OCI-LY3 (cell line): ENCODE measurements at regions not wholly inside any gene's neighbourhood (a gene's known extent, or its start where the extent isn't known, plus 50 kb on each side); places are given as distances from the start of the nearest gene placed in this dataset.

Experiments
- H2AFZ ChIP-seq: fragments of 200-600, 300-600 bp; shearing (Covaris generic); 2 replicates; pipeline ENCODE4 v1.6.0; 2014; ENCODE audit warnings: antibody characterized with exemption, low read depth, low read length
- H3K27ac ChIP-seq: fragments of 200-600, 300-600 bp; sonication (generic); 2 replicates; pipeline ENCODE4 v1.5.1; 2014; ENCODE audit warnings: mild to moderate bottlenecking, low read length, moderate library complexity, mixed read lengths
- H3K27me3 ChIP-seq: fragments of 200-600, 300-600 bp; sonication (generic); 2 replicates; pipeline ENCODE4 v1.6.1; 2014; ENCODE audit warnings: low read depth, low read length, mixed read lengths
- H3K36me3 ChIP-seq: fragments of 200-600, 300-600 bp; sonication (generic); replicated peaks from 2 replicates; pipeline ENCODE3; 2014; ENCODE audit warnings: low read depth, low read length, mixed read lengths
- H3K4me1 ChIP-seq: fragments of 300-600, 200-600 bp; sonication (generic); 2 replicates; pipeline ENCODE4 v1.6.1; 2014; ENCODE audit warnings: low read length, mixed read lengths
- H3K4me2 ChIP-seq: fragments of 200-600, 300-600 bp; sonication (generic); 2 replicates; pipeline ENCODE4 v1.6.1; 2014; ENCODE audit warnings: low read length, mixed read lengths
- H3K4me3 ChIP-seq: fragments of 300-600, 200-600 bp; sonication (generic); 2 replicates; pipeline ENCODE4 v1.5.1; 2014; ENCODE audit warnings: antibody characterized with exemption, mild to moderate bottlenecking, low read length, moderate library complexity
- H3K79me2 ChIP-seq: fragments of 300-600, 200-600 bp; shearing (Covaris generic); 2 replicates; pipeline ENCODE4 v1.6.1; 2014; ENCODE audit warnings: mild to moderate bottlenecking, low read length, mixed read lengths
- H3K9ac ChIP-seq: fragments of 300-600, 200-600 bp; shearing (Covaris generic); 2 replicates; pipeline ENCODE4 v1.6.0; 2014; ENCODE audit warnings: mild to moderate bottlenecking, low read length, moderate library complexity
- H3K9me3 ChIP-seq: fragments of 200-600, 300-600 bp; shearing (Covaris generic); 2 replicates; pipeline ENCODE4 v1.6.1; 2014; ENCODE audit warnings: low read length, mixed read lengths; ENCODE audit not compliant: insufficient read depth
- H4K20me1 ChIP-seq: fragments of 200-600, 300-600 bp; sonication (generic); 2 replicates; pipeline ENCODE4 v1.6.1; 2016; ENCODE audit warnings: low read length, mixed read lengths; ENCODE audit not compliant: insufficient read depth
- EZH2phosphoT487 ChIP-seq: fragments of 200-600 bp; shearing (Covaris generic); IDR thresholded peaks from 2 replicates; pipeline ENCODE4 v1.6.1; 2018; ENCODE audit warnings: antibody characterized with exemption, mixed run types, low read depth
- TF ChIP-seq, protein P1 (sequence below): fragments of 200-600, 300-600 bp; sonication (generic); IDR thresholded peaks from 2 replicates; pipeline ENCODE4 v1.5.1; 2014; ENCODE audit warnings: antibody characterized with exemption, low read length, low read depth

DNA sequence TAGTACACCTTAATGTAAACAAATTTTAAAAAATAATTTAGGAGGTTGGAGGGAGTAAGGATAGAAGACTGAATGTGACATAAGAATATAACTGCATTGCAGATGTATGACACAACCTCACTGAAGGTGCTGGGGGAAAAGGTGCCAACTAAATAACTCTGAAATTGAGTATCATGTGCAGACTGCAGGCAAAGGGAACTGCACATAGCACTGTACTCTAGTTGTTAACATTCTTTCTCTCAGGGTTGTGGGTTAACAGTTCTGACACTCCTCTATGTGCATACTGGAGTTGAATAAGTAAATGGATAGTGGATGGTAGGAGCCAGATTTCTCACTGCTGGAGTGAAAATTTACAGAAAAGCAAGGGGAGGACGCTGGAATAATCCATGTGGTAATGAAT is 451.9 kb upstream of the CDH4 start:
- no peak overlapping the region for H2AFZ ChIP-seq
- no peaks in the 10 kb centered on the region; the same call in 1 of the 2 replicates for H4K20me1 ChIP-seq
- no peak overlapping the region for H3K4me2 ChIP-seq
- H3K4me3 ChIP-seq, result no peak overlapping the region
- H3K9me3 ChIP-seq, result no peaks in the 10 kb centered on the region
- no peaks in the 10 kb centered on the region for H3K4me1 ChIP-seq
- no peak overlapping the region for H3K9ac ChIP-seq
- no peak overlapping the region for H3K27ac ChIP-seq
- H3K27me3 ChIP-seq, result peaks cover 19% of the 10 kb centered on the region; the same call in 1 of the 2 replicates
- no peaks in the 10 kb centered on the region for H3K36me3 ChIP-seq
- TF ChIP-seq EZH2phosphoT487, result no peak
- TF ChIP-seq, protein P1, sequence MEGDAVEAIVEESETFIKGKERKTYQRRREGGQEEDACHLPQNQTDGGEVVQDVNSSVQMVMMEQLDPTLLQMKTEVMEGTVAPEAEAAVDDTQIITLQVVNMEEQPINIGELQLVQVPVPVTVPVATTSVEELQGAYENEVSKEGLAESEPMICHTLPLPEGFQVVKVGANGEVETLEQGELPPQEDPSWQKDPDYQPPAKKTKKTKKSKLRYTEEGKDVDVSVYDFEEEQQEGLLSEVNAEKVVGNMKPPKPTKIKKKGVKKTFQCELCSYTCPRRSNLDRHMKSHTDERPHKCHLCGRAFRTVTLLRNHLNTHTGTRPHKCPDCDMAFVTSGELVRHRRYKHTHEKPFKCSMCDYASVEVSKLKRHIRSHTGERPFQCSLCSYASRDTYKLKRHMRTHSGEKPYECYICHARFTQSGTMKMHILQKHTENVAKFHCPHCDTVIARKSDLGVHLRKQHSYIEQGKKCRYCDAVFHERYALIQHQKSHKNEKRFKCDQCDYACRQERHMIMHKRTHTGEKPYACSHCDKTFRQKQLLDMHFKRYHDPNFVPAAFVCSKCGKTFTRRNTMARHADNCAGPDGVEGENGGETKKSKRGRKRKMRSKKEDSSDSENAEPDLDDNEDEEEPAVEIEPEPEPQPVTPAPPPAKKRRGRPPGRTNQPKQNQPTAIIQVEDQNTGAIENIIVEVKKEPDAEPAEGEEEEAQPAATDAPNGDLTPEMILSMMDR, result no peak
- no peaks in the 10 kb centered on the region for H3K79me2 ChIP-seq

DNA sequence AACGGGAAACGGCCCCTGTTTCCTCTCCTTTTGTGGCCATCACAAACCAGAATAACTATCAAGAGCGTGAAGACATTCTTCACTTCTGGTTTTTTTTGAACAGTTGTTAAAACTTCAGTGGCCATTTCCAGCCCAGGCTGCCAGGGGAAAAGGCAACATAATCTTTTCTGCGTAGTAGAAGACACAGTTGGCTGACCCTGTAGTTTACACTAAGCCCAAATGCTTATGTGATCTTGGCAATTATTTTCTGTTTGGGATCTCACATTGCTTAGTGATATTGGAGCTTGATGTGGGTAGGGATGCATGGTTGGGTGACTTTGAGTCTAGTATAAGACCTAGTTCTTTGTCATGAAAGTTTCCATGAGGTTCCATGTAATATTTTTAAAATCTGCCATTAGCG is 449.4 kb upstream of the CDH4 start:
- no peak overlapping the region for H3K4me2 ChIP-seq
- no peak for TF ChIP-seq EZH2phosphoT487
- TF ChIP-seq, protein P1, result no peak

DNA sequence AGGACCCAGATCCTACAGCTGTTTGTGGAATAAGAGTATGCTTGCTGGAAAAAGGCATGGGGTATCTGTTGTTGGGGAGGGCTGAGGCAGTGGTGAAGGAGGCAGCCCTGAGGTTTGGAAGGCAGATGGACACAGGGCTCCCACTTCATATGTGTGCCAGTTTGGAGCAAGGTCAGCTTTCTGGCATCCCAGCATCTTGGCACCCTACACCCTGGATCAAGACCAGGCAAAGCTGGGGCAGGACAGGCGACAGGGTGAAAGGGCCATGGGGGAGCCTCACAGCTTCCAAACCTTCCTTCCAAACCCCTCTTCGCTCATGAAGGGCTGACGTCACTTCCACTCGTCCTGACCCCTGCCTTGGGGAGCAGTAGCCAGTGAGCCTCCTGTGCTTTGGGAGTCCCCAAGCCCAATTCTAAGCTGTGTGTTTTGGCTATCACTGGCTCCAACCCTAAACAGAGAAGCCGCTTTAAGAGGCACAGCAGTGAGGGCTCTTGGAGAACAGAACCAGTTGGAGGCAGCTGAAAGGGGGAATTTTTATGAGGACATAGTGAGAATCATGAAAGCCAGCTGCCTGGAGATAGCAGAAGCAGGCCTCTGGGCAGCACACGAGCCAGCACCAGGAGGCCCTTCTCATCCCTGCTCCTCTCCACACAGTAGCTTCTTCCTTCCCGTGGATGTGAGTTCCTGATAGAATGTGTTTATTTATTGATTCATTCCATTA is 448.6 kb upstream of the CDH4 start:
- no peak for TF ChIP-seq EZH2phosphoT487
- TF ChIP-seq, protein P1, result no peak
- H4K20me1 ChIP-seq, result no peaks in the 10 kb centered on the region
- no peak overlapping the region for H3K27ac ChIP-seq
- no peaks in the 10 kb centered on the region for H3K79me2 ChIP-seq
- H3K9me3 ChIP-seq, result no peaks in the 10 kb centered on the region
- no peaks in the 10 kb centered on the region for H3K36me3 ChIP-seq
- no peak overlapping the region for H3K9ac ChIP-seq
- H3K4me3 ChIP-seq, result no peak overlapping the region
- no peak overlapping the region for H2AFZ ChIP-seq
- no peak overlapping the region for H3K4me2 ChIP-seq
- peaks cover 15% of the 10 kb centered on the region; the same call in 1 of the 2 replicates for H3K27me3 ChIP-seq
- no peaks in the 10 kb centered on the region for H3K4me1 ChIP-seq

More for the DNA sequence above, 449.4 kb upstream of the CDH4 start:
- H3K27me3 ChIP-seq, result peaks cover 15% of the 10 kb centered on the region; the same call in 1 of the 2 replicates
- no peak overlapping the region for H3K9ac ChIP-seq
- H3K79me2 ChIP-seq, result no peaks in the 10 kb centered on the region
- H4K20me1 ChIP-seq, result no peaks in the 10 kb centered on the region
- H3K36me3 ChIP-seq, result no peaks in the 10 kb centered on the region
- no peak overlapping the region for H2AFZ ChIP-seq
- no peaks in the 10 kb centered on the region for H3K4me1 ChIP-seq
- no peak overlapping the region for H3K4me3 ChIP-seq
- H3K27ac ChIP-seq, result no peak overlapping the region
- no peaks in the 10 kb centered on the region for H3K9me3 ChIP-seq

DNA sequence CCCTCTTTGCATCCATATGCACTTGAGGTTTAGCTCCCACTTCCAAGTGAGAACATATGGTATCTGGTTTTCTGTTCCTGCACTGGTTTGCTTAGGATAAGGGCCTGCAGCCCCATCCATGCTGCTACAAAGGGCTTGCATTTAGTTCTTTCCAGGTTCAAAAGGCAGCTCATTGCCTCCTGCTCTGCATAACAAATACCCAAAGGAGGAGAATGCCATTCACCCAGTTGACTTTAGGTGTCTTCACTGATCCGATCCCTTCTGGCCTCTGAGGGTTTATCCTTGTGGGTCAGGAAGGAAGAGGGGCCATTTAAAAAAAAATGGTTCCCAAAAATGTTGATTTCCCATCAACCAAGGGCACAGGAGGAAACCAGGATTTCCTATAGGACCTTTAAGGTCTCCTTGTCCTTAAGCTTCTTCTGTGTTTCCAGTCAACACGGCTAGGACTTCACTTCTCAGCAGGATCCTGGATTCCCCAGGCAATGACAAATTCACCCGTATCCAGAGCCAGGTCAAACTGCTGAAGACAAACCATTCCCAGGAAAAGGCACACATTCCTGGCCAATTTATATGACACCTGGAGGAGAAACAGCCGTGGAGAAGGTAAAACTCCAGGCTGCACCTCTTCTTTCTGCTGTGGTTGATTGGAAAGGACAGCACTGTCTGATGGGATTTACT is 447.7 kb upstream of the CDH4 start:
- Histone ChIP-seq H3K36me3 (no peaks in the 10 kb centered on the region), H3K27ac (no peak overlapping the region), H3K9me3 (no peaks in the 10 kb centered on the region), H3K79me2 (no peaks in the 10 kb centered on the region), H3K9ac (no peak overlapping the region), H3K4me3 (no peak overlapping the region), H3K27me3 (peaks cover 15% of the 10 kb centered on the region; the same call in 1 of the 2 replicates), H3K4me1 (no peaks in the 10 kb centered on the region), H4K20me1 (no peaks in the 10 kb centered on the region), H3K4me2 (no peak overlapping the region), H2AFZ (no peak overlapping the region)
- TF ChIP-seq, protein P1, result no peak
- no peak for TF ChIP-seq EZH2phosphoT487
